GM19240 (cell line): ENCODE measurements at regions not wholly inside any gene's neighbourhood (a gene's known extent, or its start where the extent isn't known, plus 50 kb on each side); places are given as distances from the start of the nearest gene placed in this dataset.

Experiments
- DNase-seq: peaks from one replicate; pipeline ENCODE4 v3.0.0; 2011; ENCODE audit warnings: low spot score; ENCODE audit not compliant: insufficient read length

- DNase-seq, result no peak
These were observed 284.0 kb downstream of the DUSP10 start for GRCh38 chr1:221457685-221458446.

- no peak for DNase-seq
These were observed 283.3 kb downstream of the DUSP10 start for GRCh38 chr1:221458447-221459156.

- no peak for DNase-seq
These were observed 282.3 kb downstream of the DUSP10 start for GRCh38 chr1:221459558-221459957.

GRCh38 chr1:221462345-221462744 is 279.5 kb downstream of the DUSP10 start:
- DNase-seq, result no peak

GRCh38 chr1:221468546-221468945 is 273.3 kb downstream of the DUSP10 start:
- no peak for DNase-seq

DNA sequence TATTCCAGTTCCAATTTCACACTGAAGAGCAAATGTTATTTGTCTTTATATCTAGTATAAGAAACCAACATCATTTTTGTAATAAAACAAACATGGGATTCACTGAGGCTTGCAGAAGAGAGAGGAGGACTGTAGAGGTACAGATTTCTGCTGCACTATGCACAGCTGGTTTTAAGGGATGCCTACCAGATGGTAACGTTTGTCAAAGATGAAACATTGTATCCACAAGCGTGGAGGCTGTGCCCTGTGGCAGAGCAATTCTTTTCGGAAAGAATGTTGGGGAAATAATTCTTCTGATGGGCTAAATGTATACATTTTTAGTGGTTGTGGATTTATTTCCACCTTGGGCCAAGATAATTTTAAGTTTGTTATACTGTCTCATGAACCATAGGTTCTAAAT is 272.4 kb downstream of the DUSP10 start:
- no peak for DNase-seq

GRCh38 chr1:221470000-221470698 is 271.7 kb downstream of the DUSP10 start:
- no peak for DNase-seq

DNA sequence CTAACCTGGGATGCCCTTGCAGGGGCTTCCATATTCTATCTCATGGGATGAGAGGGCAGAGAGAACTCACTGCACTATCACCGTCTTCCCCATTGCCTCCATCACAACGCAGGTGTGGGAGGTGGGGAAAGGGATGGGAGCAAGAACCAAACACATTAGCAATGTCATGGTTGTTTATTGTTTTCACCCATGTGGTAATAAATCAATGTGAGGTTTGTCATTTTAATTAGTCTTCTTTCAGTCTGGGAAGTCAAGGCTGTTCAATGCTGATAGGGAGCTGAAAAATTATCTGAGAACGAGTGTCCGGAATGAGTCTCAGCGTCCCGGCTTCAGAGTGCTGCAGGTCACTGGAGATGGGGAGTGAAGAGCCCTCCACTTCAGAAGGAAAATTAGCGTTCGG is 268.5 kb downstream of the DUSP10 start:
- DNase-seq, result no peak

DNA sequence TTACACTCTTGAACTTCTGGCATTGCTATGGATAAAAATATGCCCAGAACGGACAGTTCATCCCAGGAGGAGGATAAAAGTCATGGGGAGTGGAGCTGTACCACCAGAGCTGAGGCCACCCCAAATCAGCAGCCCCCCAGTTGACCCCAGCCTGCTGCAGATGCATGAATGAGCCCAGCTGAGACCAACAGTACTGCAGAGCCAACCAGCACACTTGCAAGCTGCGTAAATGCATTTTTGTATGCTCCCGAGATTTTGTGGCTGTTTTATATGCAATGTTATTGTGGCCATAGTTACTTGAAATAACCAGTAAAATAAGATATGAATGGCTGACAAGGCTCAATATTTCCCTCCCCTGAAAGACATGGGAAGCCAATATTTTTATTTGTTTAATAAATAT is 264.6 kb downstream of the DUSP10 start:
- no peak for DNase-seq

- peak; percentile 6 for DNase-seq
These were observed 263.6 kb downstream of the DUSP10 start for GRCh38 chr1:221478050-221478949.

- no peak for DNase-seq
These were observed 253.9 kb downstream of the DUSP10 start for GRCh38 chr1:221487781-221488524.

- DNase-seq, result no peak
These were observed 253.3 kb downstream of the DUSP10 start for GRCh38 chr1:221488550-221488949.

GRCh38 chr1:221494670-221495069 is 247.2 kb downstream of the DUSP10 start:
- DNase-seq, result no peak

GRCh38 chr1:221497046-221497445 is 244.8 kb downstream of the DUSP10 start:
- no peak for DNase-seq

DNA sequence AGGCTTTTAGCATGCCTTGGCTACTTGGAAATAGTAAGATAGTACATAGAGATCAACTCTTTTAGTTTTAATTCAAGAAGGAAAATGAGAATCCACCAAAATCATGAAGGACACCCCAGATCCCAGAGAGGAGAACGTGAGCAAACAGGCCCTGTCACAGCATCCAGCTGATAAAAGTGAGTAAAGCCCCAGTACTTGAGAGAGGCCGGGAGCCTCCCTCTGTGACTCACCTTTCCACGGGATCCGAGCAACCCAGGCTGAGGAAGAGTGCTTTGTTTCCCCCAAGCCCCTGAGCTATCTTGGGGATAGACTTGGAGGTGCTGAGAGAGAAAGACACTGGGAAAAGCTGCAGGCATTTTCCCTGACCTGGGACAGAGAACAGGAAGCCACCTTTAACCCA is 238.6 kb downstream of the DUSP10 start:
- DNase-seq, result no peak

- no peak for DNase-seq
These were observed 232.1 kb downstream of the DUSP10 start for GRCh38 chr1:221509575-221510355.

GRCh38 chr1:221510793-221511503 is 230.9 kb downstream of the DUSP10 start:
- DNase-seq, result no peak

GRCh38 chr1:221511797-221512196 is 230.1 kb downstream of the DUSP10 start:
- no peak for DNase-seq

DNA sequence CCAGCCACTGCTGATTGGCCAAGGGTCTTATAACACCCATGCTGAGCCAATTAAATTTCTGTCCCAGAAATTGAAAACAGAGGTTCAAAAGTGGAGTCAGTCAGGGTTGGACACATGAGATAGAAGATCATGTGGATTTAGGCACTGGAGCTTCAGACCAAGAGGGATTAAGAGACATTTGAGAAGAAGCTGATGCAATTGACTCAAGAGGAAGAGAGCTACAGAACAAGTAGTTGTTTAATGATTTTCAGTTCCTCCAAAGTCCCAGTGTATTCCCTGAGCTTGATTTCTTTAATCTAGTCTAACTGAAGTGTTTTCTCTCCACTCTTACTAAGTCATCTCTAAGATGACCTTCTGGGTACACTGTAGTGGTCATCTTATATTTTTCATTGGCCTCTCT is 227.1 kb downstream of the DUSP10 start:
- DNase-seq, result no peak
